HEK293 (cell line): ENCODE measurements at regions not wholly inside any gene's neighbourhood (a gene's known extent, or its start where the extent isn't known, plus 50 kb on each side); places are given as distances from the start of the nearest gene placed in this dataset.

Experiments used
- CTCF ChIP-seq: fragments of 450-650 bp; formaldehyde crosslinking; IDR thresholded peaks from 2 replicates; pipeline ENCODE4 v1.5.1; 2016; ENCODE audit warnings: missing biosample characterization, missing genetic modification characterization
- ZNF785 ChIP-seq: fragments of 450-650 bp; formaldehyde crosslinking; IDR thresholded peaks from 2 replicates; pipeline ENCODE4 v1.5.1; 2016; ENCODE audit warnings: missing biosample characterization, missing genetic modification characterization
- TF ChIP-seq, protein P1 (sequence below): fragments of 450-650 bp; formaldehyde crosslinking; IDR thresholded peaks from 2 replicates; pipeline ENCODE4 v1.5.1; 2016; ENCODE audit warnings: missing biosample characterization, missing genetic modification characterization

DNA sequence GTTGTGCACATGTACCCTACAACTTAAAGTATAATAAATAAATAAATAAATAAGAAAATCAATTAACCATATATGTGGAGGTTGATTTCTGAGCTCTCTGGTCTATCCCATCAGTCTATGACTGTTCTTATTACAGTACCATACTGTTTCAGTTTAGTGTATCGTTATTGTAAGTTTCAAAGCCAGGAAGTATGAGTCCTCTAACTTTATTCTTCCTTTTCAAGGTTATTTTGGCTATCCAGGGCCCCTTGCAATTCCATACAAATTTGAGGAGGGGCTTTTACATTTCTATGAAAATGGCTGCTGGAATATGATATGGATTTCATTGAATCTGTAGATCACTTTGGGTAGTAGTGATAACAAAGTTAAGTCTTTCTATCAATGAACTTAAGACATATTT, 96.9 kb upstream of the BCL9 start:
- TF ChIP-seq, protein P1, sequence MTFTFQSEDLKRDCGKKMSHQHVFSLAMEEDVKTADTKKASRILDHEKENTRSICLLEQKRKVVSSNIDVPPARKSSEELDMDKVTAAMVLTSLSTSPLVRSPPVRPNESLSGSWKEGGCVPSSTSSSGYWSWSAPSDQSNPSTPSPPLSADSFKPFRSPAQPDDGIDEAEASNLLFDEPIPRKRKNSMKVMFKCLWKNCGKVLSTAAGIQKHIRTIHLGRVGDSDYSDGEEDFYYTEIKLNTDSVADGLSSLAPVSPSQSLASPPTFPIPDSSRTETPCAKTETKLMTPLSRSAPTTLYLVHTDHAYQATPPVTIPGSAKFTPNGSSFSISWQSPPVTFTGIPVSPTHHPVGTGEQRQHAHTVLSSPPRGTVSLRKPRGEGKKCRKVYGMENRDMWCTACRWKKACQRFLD (tag by site-specific recombination): no peak
- no peak for TF ChIP-seq CTCF (tag by site-specific recombination)
- TF ChIP-seq ZNF785 (tag by site-specific recombination): no peak
